GM20431 (cell line): ENCODE measurements at regions not wholly inside any gene's neighbourhood (a gene's known extent, or its start where the extent isn't known, plus 50 kb on each side); places are given as distances from the start of the nearest gene placed in this dataset.

Source experiments
- in situ Hi-C: fragments of 300-500 bp; cut with MseI, MboI; formaldehyde crosslinking; loops from one replicate; pipeline ENCODE4 v1.15.0; 2020; ENCODE audit warnings: low sequenced_read_pairs; ENCODE audit not compliant: unreplicated experiment

GRCh38 chr13:31894931-31895330, 136.6 kb upstream of the FRY start:
- in situ Hi-C loops = no loop called here

- in situ Hi-C loops = no loop called here
Observed at GRCh38 chr13:31895691-31896090, 135.9 kb upstream of the FRY start.

GRCh38 chr13:31896427-31896826, 135.1 kb upstream of the FRY start:
- in situ Hi-C loops = no loop called here

- in situ Hi-C loops = no loop called here
Observed at GRCh38 chr13:31898378-31899071, 133.0 kb upstream of the FRY start.

- in situ Hi-C loops = loop anchor here (25.0 kb wide), 1 partner anchor 410 kb away; the partner anchor contains the start of genes BRCA2 and ZAR1L
Observed at GRCh38 chr13:31901985-31902384, 129.6 kb upstream of the FRY start.

GRCh38 chr13:31903111-31903815, 128.3 kb upstream of the FRY start:
- in situ Hi-C loops = loop anchor here (25.0 kb wide), 1 partner anchor 409 kb away; the partner anchor contains the start of genes BRCA2 and ZAR1L

- in situ Hi-C loops = loop anchor here (25.0 kb wide), 1 partner anchor 407 kb away; the partner anchor contains the start of genes BRCA2 and ZAR1L
Observed at GRCh38 chr13:31904941-31905824, 126.4 kb upstream of the FRY start.

- in situ Hi-C loops = loop anchor here (25.0 kb wide), 1 partner anchor 406 kb away; the partner anchor contains the start of genes BRCA2 and ZAR1L
Observed at GRCh38 chr13:31905961-31906360, 125.6 kb upstream of the FRY start.

GRCh38 chr13:31908696-31909411, 122.7 kb upstream of the FRY start:
- in situ Hi-C loops = loop anchor here (25.0 kb wide), 1 partner anchor 403 kb away; the partner anchor contains the start of genes BRCA2 and ZAR1L

GRCh38 chr13:31909864-31910551, 121.6 kb upstream of the FRY start:
- in situ Hi-C loops = loop anchor here (25.0 kb wide), 1 partner anchor 402 kb away; the partner anchor contains the start of genes BRCA2 and ZAR1L

GRCh38 chr13:31910633-31911032, 120.9 kb upstream of the FRY start:
- in situ Hi-C loops = loop anchor here (25.0 kb wide), 1 partner anchor 402 kb away; the partner anchor contains the start of genes BRCA2 and ZAR1L

- in situ Hi-C loops = loop anchor here (25.0 kb wide), 1 partner anchor 399 kb away; the partner anchor contains the start of genes BRCA2 and ZAR1L
Observed at GRCh38 chr13:31912647-31913401, 118.8 kb upstream of the FRY start.

- in situ Hi-C loops = loop anchor here (25.0 kb wide), 1 partner anchor 399 kb away; the partner anchor contains the start of genes BRCA2 and ZAR1L
Observed at GRCh38 chr13:31913459-31913858, 118.1 kb upstream of the FRY start.

- in situ Hi-C loops = loop anchor here (25.0 kb wide), 1 partner anchor 397 kb away; the partner anchor contains the start of genes BRCA2 and ZAR1L
Observed at GRCh38 chr13:31914843-31915242, 116.7 kb upstream of the FRY start.

GRCh38 chr13:31918707-31919106, 112.9 kb upstream of the FRY start:
- in situ Hi-C loops = loop anchor here (25.0 kb wide), 1 partner anchor 394 kb away; the partner anchor contains the start of genes BRCA2 and ZAR1L

- in situ Hi-C loops = loop anchor here (25.0 kb wide), 1 partner anchor 393 kb away; the partner anchor contains the start of genes BRCA2 and ZAR1L
Observed at GRCh38 chr13:31919241-31919640, 112.3 kb upstream of the FRY start.

- in situ Hi-C loops = loop anchor here (25.0 kb wide), 1 partner anchor 392 kb away; the partner anchor contains the start of genes BRCA2 and ZAR1L
Observed at GRCh38 chr13:31919971-31920726, 111.4 kb upstream of the FRY start.
